MM.1S (cell line): ENCODE measurements at regions not wholly inside any gene's neighbourhood (a gene's known extent, or its start where the extent isn't known, plus 50 kb on each side); places are given as distances from the start of the nearest gene placed in this dataset.

Experiments used
- EZH2 ChIP-seq: fragments of 300-600 bp; sonication (generic); optimal IDR thresholded peaks from 2 replicates; pipeline ENCODE3; 2017; ENCODE audit warnings: low read depth, mild to moderate bottlenecking, antibody characterized with exemption, low read length, mixed read lengths
- TF ChIP-seq, protein P1 (sequence below): fragments of 300-600 bp; sonication (generic); IDR thresholded peaks from 2 replicates; pipeline ENCODE4 v1.5.1; 2016; ENCODE audit warnings: antibody characterized with exemption, low read length, mixed read lengths

DNA sequence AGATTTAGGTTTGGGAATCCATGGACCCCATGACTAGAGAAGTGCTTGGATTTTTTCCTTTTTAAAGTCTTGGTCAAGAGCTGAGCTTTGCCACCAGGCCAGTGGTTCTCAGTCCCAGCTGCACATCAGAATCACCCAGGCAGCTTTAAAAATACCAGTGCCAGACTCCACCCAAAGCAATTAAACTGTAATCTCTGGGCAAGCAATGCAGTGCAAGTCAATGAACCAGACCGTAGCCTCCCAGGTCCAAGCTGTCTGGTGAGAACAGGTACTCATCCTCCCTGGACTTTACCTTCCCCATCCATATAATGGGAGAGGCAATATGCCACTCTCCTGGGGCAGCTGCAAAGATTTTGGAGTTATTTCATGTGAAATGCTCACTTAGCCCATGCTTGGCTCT lies 223.1 kb upstream of the CDH5 start:
- TF ChIP-seq, protein P1, sequence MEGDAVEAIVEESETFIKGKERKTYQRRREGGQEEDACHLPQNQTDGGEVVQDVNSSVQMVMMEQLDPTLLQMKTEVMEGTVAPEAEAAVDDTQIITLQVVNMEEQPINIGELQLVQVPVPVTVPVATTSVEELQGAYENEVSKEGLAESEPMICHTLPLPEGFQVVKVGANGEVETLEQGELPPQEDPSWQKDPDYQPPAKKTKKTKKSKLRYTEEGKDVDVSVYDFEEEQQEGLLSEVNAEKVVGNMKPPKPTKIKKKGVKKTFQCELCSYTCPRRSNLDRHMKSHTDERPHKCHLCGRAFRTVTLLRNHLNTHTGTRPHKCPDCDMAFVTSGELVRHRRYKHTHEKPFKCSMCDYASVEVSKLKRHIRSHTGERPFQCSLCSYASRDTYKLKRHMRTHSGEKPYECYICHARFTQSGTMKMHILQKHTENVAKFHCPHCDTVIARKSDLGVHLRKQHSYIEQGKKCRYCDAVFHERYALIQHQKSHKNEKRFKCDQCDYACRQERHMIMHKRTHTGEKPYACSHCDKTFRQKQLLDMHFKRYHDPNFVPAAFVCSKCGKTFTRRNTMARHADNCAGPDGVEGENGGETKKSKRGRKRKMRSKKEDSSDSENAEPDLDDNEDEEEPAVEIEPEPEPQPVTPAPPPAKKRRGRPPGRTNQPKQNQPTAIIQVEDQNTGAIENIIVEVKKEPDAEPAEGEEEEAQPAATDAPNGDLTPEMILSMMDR = no peak
- no peak for TF ChIP-seq EZH2
